ENCODE measurements at regions not wholly inside any gene's neighbourhood (a gene's known extent, or its start where the extent isn't known, plus 50 kb on each side); places are given as distances from the start of the nearest gene placed in this dataset.

DNA sequence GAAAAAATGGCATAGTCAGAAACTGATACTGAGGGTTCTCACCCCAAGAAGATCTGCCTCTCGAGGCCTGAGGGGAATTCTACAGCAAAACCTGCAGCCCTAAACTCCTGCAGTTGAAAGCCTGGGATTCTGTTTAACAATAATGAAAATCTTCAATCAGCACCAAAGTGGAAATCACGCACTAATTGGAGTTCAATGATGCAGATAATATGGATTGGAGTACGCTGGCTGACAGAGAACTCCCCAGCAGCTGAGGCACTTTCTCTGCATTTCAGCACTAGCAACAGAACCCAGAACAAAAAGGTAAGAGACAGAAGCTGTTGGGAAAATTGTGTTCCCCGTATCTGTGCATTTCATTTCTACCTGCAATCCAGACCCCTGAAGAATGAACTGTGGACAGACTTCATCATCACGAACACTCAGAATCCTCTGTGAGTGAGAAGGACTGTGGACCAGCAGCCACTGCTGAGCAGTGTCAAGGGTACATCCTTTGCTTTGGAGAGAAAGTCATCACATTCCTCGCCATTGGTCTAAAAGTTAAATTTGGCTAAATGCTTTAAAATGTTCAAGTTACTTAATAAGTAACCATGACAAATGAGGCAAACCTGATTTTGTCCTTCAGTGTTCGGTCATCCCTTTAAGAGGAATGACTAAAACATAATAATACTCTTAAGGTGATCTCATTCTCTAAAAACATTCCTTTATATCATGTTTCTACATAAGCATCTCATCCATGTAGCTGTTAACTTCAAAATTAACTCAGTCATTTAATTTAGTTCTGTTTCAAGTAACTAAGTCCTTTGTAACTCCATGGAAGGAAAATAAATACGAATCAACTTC lies 126.1 kb downstream of the GAS1 start:
- TF ChIP-seq POLR2AphosphoS5 (IDR thresholded peaks at IDR 0.05) = no peak
- no peak for TF ChIP-seq POLR2A (IDR thresholded peaks at IDR 0.05)
- TF ChIP-seq, protein P1, sequence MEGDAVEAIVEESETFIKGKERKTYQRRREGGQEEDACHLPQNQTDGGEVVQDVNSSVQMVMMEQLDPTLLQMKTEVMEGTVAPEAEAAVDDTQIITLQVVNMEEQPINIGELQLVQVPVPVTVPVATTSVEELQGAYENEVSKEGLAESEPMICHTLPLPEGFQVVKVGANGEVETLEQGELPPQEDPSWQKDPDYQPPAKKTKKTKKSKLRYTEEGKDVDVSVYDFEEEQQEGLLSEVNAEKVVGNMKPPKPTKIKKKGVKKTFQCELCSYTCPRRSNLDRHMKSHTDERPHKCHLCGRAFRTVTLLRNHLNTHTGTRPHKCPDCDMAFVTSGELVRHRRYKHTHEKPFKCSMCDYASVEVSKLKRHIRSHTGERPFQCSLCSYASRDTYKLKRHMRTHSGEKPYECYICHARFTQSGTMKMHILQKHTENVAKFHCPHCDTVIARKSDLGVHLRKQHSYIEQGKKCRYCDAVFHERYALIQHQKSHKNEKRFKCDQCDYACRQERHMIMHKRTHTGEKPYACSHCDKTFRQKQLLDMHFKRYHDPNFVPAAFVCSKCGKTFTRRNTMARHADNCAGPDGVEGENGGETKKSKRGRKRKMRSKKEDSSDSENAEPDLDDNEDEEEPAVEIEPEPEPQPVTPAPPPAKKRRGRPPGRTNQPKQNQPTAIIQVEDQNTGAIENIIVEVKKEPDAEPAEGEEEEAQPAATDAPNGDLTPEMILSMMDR (IDR thresholded peaks at IDR 0.05) = no peak
- TF ChIP-seq EP300 (IDR thresholded peaks at IDR 0.05) = no peak
- WGBS, 2 donors = 80 to 81% methylated on average over 8 of the region's 8 CpGs
- no peaks in the 10 kb centered on the region for H3K4me1 ChIP-seq
- no peak overlapping the region for H3K4me3 ChIP-seq
- no peak overlapping the region for H3K27ac ChIP-seq
- ATAC-seq (ENCODE audit: low FRiP score in 2 of 2) (peak in 1 of 2 donors; percentile 52), DNase-seq (no peak)
- H3K9me3 ChIP-seq = peaks cover 0 to 15% (median 6%) of the 10 kb centered on the region in 4 donors
- no peaks in the 10 kb centered on the region for H3K36me3 ChIP-seq
- H3K27me3 ChIP-seq = no peaks in the 10 kb centered on the region

DNA sequence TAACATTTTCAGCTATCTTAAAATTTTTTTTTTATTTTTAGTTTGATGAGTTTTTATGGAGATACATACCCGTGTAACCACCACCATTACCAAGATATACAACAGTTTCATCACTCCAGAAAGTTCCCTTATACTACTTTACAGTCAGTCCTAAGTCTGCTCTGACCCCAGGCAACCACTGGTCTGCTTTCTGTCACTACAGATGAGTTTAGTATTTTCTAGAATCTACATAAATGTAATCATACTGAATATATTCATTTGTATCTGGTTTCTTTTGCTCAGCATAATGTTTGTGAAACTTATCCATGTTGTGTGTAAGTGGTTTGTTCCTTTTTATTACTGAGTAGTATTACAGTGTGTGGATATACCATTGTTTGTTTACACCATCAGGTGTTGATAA lies 127.8 kb downstream of the GAS1 start:
- Histone ChIP-seq H3K4me1 (no peaks in the 10 kb centered on the region), H3K9me3 (peaks cover 0 to 14% (median 6%) of the 10 kb centered on the region in 4 donors), H3K27me3 (no peaks in the 10 kb centered on the region), H3K27ac (no peak overlapping the region), H3K36me3 (no peaks in the 10 kb centered on the region), H3K4me3 (no peak overlapping the region)
- no peak for ATAC-seq (ENCODE audit: low FRiP score in 2 of 2)
- WGBS, 2 donors = 79 to 89% methylated on average over 1 of the region's 1 CpG
- DNase-seq = no peak
- TF ChIP-seq POLR2A (IDR thresholded peaks at IDR 0.05) = no peak
- TF ChIP-seq, protein P1 (IDR thresholded peaks at IDR 0.05) = no peak
- TF ChIP-seq POLR2AphosphoS5 (IDR thresholded peaks at IDR 0.05) = no peak
- TF ChIP-seq EP300 (IDR thresholded peaks at IDR 0.05) = no peak

DNA sequence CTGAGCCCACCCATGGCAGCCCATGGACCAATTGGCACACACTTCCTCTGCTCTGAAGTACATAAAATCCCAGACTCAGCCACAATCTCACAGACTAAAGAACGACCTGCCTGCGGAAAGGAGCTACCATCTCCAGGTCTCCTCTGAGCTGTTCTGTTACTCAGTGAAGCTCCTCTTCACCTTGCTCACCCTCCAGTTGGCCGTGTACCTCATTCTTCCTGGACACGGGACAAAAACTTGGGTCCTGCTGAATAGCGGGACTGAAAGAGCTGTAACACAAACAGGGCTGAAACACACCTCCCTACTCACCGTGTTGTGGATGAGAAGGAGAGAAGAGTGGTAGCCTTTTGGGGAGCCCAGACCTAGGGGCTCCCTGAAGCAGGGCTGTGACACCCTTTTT lies 128.7 kb downstream of the GAS1 start:
- 91 to 97% methylated on average over 6 of the region's 6 CpGs for WGBS, 2 donors

DNA sequence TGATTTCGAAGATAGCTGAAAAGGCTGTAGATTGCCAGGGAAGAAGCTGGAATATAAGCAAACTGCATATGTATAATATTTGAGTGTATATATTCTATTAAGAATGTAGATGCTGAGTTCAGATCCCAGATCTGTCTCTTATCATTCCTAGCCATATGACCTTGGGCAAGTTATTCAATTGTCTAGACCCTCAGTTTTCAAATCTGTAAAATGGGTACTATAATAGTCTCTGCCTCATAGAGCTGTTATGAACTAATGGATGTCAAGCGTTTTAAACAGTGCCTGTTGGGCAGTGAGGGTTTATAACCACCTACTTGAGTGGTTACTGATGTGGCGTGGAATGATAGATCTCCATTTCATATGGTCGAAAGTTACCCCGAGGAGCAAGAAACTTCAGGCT lies 130.4 kb downstream of the GAS1 start:
- ATAC-seq (ENCODE audit: low FRiP score in 2 of 2) (no peak), DNase-seq (no peak)
- H3K27ac ChIP-seq = no peak overlapping the region
- TF ChIP-seq EP300 (IDR thresholded peaks at IDR 0.05) (no peak), POLR2A (IDR thresholded peaks at IDR 0.05) (no peak), POLR2AphosphoS5 (IDR thresholded peaks at IDR 0.05) (no peak)
- TF ChIP-seq, protein P1 (IDR thresholded peaks at IDR 0.05) = no peak
- H3K9me3 ChIP-seq = peaks cover 0 to 12% (median 6%) of the 10 kb centered on the region in 4 donors
- H3K4me3 ChIP-seq = no peak overlapping the region
- 85 to 89% methylated on average over 5 of the region's 5 CpGs for WGBS, 2 donors
- H3K36me3 ChIP-seq = no peaks in the 10 kb centered on the region
- no peaks in the 10 kb centered on the region for H3K27me3 ChIP-seq
- H3K4me1 ChIP-seq = no peaks in the 10 kb centered on the region

More for the DNA sequence above, 128.7 kb downstream of the GAS1 start:
- no peaks in the 10 kb centered on the region for H3K27me3 ChIP-seq
- no peaks in the 10 kb centered on the region for H3K4me1 ChIP-seq
- no peak overlapping the region for H3K4me3 ChIP-seq
- ATAC-seq (ENCODE audit: low FRiP score in 2 of 2) (no peak), DNase-seq (no peak)
- TF ChIP-seq POLR2A (IDR thresholded peaks at IDR 0.05) (no peak), POLR2AphosphoS5 (IDR thresholded peaks at IDR 0.05) (no peak), EP300 (IDR thresholded peaks at IDR 0.05) (no peak)
- TF ChIP-seq, protein P1 (IDR thresholded peaks at IDR 0.05) = no peak
- H3K9me3 ChIP-seq = peaks cover 0 to 12% (median 6%) of the 10 kb centered on the region in 4 donors
- no peak overlapping the region for H3K27ac ChIP-seq
- no peaks in the 10 kb centered on the region for H3K36me3 ChIP-seq

DNA sequence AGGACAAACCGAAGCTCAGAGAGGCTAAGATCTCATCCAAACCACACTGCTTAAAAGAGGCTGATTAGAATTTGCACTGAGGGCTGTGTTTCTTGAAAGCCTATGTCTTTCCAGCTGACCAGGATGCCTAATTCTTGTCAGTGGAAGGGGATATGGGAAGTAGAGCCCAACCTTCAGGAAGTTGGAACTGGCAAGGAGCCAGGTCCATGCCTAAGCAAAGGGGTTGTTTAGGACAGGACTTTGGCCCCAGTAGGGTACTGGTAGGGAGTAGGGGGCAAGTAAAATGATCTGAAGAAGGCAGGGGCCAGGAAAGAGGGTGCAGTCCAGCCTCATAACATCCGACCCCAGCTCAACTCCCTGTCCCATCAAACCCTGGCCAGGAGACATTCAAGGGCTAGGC lies 130.9 kb downstream of the GAS1 start:
- no peak for DNase-seq
- 52 to 61% methylated on average over 2 of the region's 2 CpGs for WGBS, 2 donors
- H3K27ac ChIP-seq = no peak overlapping the region
- peaks cover 0 to 12% (median 6%) of the 10 kb centered on the region in 4 donors for H3K9me3 ChIP-seq
- H3K4me1 ChIP-seq = no peaks in the 10 kb centered on the region
- no peaks in the 10 kb centered on the region for H3K36me3 ChIP-seq
- no peak for ATAC-seq (ENCODE audit: low FRiP score in 2 of 2)
- H3K4me3 ChIP-seq = no peak overlapping the region
- H3K27me3 ChIP-seq = no peaks in the 10 kb centered on the region
- no peak for TF ChIP-seq POLR2AphosphoS5 (IDR thresholded peaks at IDR 0.05)
- TF ChIP-seq EP300 (IDR thresholded peaks at IDR 0.05) = no peak
- TF ChIP-seq, protein P1 (IDR thresholded peaks at IDR 0.05) = no peak
- no peak for TF ChIP-seq POLR2A (IDR thresholded peaks at IDR 0.05)
